ENCODE measurements at regions not wholly inside any gene's neighbourhood (a gene's known extent, or its start where the extent isn't known, plus 50 kb on each side); places are given as distances from the start of the nearest gene placed in this dataset.
A peak's percentile ranks its signal among the peaks of the same experiment; 100 is the strongest.

- DNase-seq (ENCODE audit: low read depth in 1 of 2, low spot score in 1 of 2), result peak in 1 of 2 experiments; percentile 64
- H3K27ac ChIP-seq (replicated peaks), result no peak overlapping the region
- H3K4me3 ChIP-seq (replicated peaks; ENCODE audit: insufficient read depth, low read length), result no peak overlapping the region
- peaks cover 3% of the 10 kb centered on the region for H3K27me3 ChIP-seq (ENCODE audit: insufficient read depth, poor library complexity, severe bottlenecking)
- no peak for TF ChIP-seq SPI1 (IDR thresholded peaks at IDR 0.05; ENCODE audit: borderline replicate concordance, low read depth)
- no peak for TF ChIP-seq CTCF (IDR thresholded peaks at IDR 0.05; ENCODE audit: insufficient read depth, low read length)
- TF ChIP-seq GABPA (IDR thresholded peaks at IDR 0.05; ENCODE audit: low read depth), result no peak
- TF ChIP-seq POLR2AphosphoS5 (IDR thresholded peaks at IDR 0.05; ENCODE audit: low read depth), result no peak
- no peak for TF ChIP-seq REST (IDR thresholded peaks at IDR 0.05; ENCODE audit: insufficient replicate concordance, low read depth)
These were observed 114.2 kb upstream of the IPO9 start for GRCh38 chr1:201714542-201715329.

- Histone ChIP-seq H3K27ac (replicated peaks) (0 out of 2 replicates have a peak overlapping the region, but pooled peaks have one; percentile 11), H3K4me3 (replicated peaks; ENCODE audit: insufficient read depth, low read length) (no peak overlapping the region), H3K27me3 (ENCODE audit: insufficient read depth, poor library complexity, severe bottlenecking) (peaks cover 3% of the 10 kb centered on the region)
- TF ChIP-seq GABPA (IDR thresholded peaks at IDR 0.05; ENCODE audit: low read depth) (no peak), SPI1 (IDR thresholded peaks at IDR 0.05; ENCODE audit: borderline replicate concordance, low read depth) (no peak), CTCF (IDR thresholded peaks at IDR 0.05; ENCODE audit: insufficient read depth, low read length) (no peak)
- no peak for DNase-seq (ENCODE audit: low read depth in 1 of 2, low spot score in 1 of 2)
These were observed 113.6 kb upstream of the IPO9 start for GRCh38 chr1:201715351-201715750.

- Histone ChIP-seq H3K27me3 (ENCODE audit: insufficient read depth, poor library complexity, severe bottlenecking) (peaks cover 3% of the 10 kb centered on the region), H3K27ac (replicated peaks) (0 out of 2 replicates have a peak overlapping the region, but pooled peaks have one; percentile 11), H3K4me3 (replicated peaks; ENCODE audit: insufficient read depth, low read length) (no peak overlapping the region)
- TF ChIP-seq POLR2AphosphoS5 (IDR thresholded peaks at IDR 0.05; ENCODE audit: low read depth), result no peak
- TF ChIP-seq SPI1 (IDR thresholded peaks at IDR 0.05; ENCODE audit: borderline replicate concordance, low read depth), result peak; percentile 45; the same call in 1 of the 2 replicates
- DNase-seq (ENCODE audit: low read depth in 1 of 2, low spot score in 1 of 2), result peak in 1 of 2 experiments; percentile 27
These were observed 112.9 kb upstream of the IPO9 start for GRCh38 chr1:201715801-201716741.

GRCh38 chr1:201716742-201717135 is 112.2 kb upstream of the IPO9 start:
- peaks cover 3% of the 10 kb centered on the region for H3K27me3 ChIP-seq (ENCODE audit: insufficient read depth, poor library complexity, severe bottlenecking)
- no peak overlapping the region for H3K27ac ChIP-seq (replicated peaks)
- TF ChIP-seq POLR2AphosphoS5 (IDR thresholded peaks at IDR 0.05; ENCODE audit: low read depth) (no peak), REST (IDR thresholded peaks at IDR 0.05; ENCODE audit: insufficient replicate concordance, low read depth) (no peak), SPI1 (IDR thresholded peaks at IDR 0.05; ENCODE audit: borderline replicate concordance, low read depth) (no peak), GABPA (IDR thresholded peaks at IDR 0.05; ENCODE audit: low read depth) (no peak), CTCF (IDR thresholded peaks at IDR 0.05; ENCODE audit: insufficient read depth, low read length) (no peak)
- H3K4me3 ChIP-seq (replicated peaks; ENCODE audit: insufficient read depth, low read length), result no peak overlapping the region
- DNase-seq (ENCODE audit: low read depth in 1 of 2, low spot score in 1 of 2), result no peak

Measured in HL-60 (cell line).